DOHH2 (cell line): ENCODE measurements at regions not wholly inside any gene's neighbourhood (a gene's known extent, or its start where the extent isn't known, plus 50 kb on each side); places are given as distances from the start of the nearest gene placed in this dataset.
"Not testable (repeated sequence)": the region's sequence is repeated elsewhere in the genome, so short reads cannot be mapped to it uniquely, and the experiment has no call there.

ENCODE experiments used
- H3F3A ChIP-seq: fragments of 200-600 bp; sonication (generic), shearing (Covaris generic); 2 replicates; pipeline ENCODE4 v1.6.0; 2016; ENCODE audit warnings: antibody characterized with exemption, mild to moderate bottlenecking; ENCODE audit not compliant: control insufficient read depth, insufficient read depth
- H3K27ac ChIP-seq: fragments of 200-600 bp; sonication (generic); 2 replicates; pipeline ENCODE4 v1.5.1; 2014; ENCODE audit warnings: low read depth, mild to moderate bottlenecking, low read length, moderate library complexity
- H3K27me3 ChIP-seq: fragments of 200-600 bp; sonication (generic); 2 replicates; pipeline ENCODE4 v1.6.1; 2014; ENCODE audit warnings: mild to moderate bottlenecking, low read length, mixed read lengths; ENCODE audit not compliant: control insufficient read depth
- H3K36me3 ChIP-seq: fragments of 200-600 bp; sonication (generic); 2 replicates; pipeline ENCODE4 v1.6.1; 2014; ENCODE audit warnings: mild to moderate bottlenecking, low read length, moderate library complexity, mixed read lengths; ENCODE audit not compliant: control insufficient read depth
- H3K4me1 ChIP-seq: fragments of 200-600 bp; sonication (generic); 2 replicates; pipeline ENCODE4 v1.6.1; 2014; ENCODE audit warnings: mild to moderate bottlenecking, low read length, mixed read lengths; ENCODE audit not compliant: control insufficient read depth
- H3K4me2 ChIP-seq: fragments of 200-600 bp; sonication (generic); 2 replicates; pipeline ENCODE4 v1.6.0; 2014; ENCODE audit warnings: mild to moderate bottlenecking, low read length, moderate library complexity
- H3K4me3 ChIP-seq: fragments of 200-600 bp; sonication (generic); 2 replicates; pipeline ENCODE4 v1.5.1; 2014; ENCODE audit warnings: mild to moderate bottlenecking, low read length, mixed read lengths
- H3K79me2 ChIP-seq: fragments of 200-600 bp; sonication (generic); 2 replicates; pipeline ENCODE4 v1.6.1; 2014; ENCODE audit warnings: mild to moderate bottlenecking, low read length, mixed read lengths; ENCODE audit not compliant: control insufficient read depth
- H3K9me2 ChIP-seq: fragments of 200-600 bp; sonication (generic); replicated peaks from 2 replicates; pipeline ENCODE4 v1.6.1; 2014; ENCODE audit warnings: mild to moderate bottlenecking, low read length, mixed read lengths; ENCODE audit not compliant: control insufficient read depth
- H3K9me3 ChIP-seq: fragments of 200-600 bp; sonication (generic); 2 replicates; pipeline ENCODE4 v1.6.1; 2014; ENCODE audit warnings: antibody characterized with exemption, low read length, mixed read lengths; ENCODE audit not compliant: control insufficient read depth, insufficient read depth
- H4K20me1 ChIP-seq: fragments of 200-600 bp; sonication (generic); 2 replicates; pipeline ENCODE4 v1.6.0; 2014; ENCODE audit warnings: low read depth, mild to moderate bottlenecking, antibody characterized with exemption, low read length, moderate library complexity; ENCODE audit not compliant: control insufficient read depth, insufficient read depth
- CTCF ChIP-seq: fragments of 200-600 bp; sonication (generic); IDR thresholded peaks from one replicate; pipeline ENCODE4 v1.5.1; 2014; ENCODE audit warnings: antibody characterized with exemption, mild to moderate bottlenecking, low read depth, low read length; ENCODE audit not compliant: poor library complexity, severe bottlenecking
- EZH2phosphoT487 ChIP-seq: fragments of 200-600 bp; sonication (generic); IDR thresholded peaks from 2 replicates; pipeline ENCODE4 v1.6.1; 2017; ENCODE audit warnings: borderline replicate concordance, mild to moderate bottlenecking, antibody characterized with exemption, low read length, moderate library complexity, mixed read lengths

- H3K4me2 ChIP-seq, H3K9me3 ChIP-seq, H3K36me3 ChIP-seq, H3F3A ChIP-seq, H4K20me1 ChIP-seq, H3K79me2 ChIP-seq, H3K27me3 ChIP-seq, H3K9me2 ChIP-seq, H3K27ac ChIP-seq, H3K4me1 ChIP-seq, H3K4me3 ChIP-seq: not testable (repeated sequence)
Measured at GRCh38 chrX:63160994-63161393, 190.1 kb downstream of the SPIN4 start.

DNA sequence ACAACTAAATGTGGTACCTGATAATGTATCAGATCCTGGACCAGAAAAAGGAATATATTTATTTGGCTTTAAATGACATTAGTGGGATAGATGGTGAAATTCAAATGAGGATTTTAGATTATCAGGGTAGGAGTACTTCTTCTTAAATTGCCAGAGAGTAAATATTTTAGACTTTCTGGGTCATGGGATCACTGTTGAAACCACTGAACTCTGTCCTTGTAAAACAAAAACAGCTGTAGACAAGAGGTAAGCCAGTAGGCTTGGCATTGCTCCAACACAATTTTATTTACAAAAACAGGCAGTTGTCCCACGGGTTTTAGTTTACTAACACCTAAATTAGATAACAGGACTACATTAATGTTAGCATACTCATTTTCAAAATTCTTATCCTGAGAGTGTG is 190.8 kb downstream of the SPIN4 start:
- not testable (repeated sequence) for H3K79me2 ChIP-seq, H3K9me3 ChIP-seq, H3K4me1 ChIP-seq, H3F3A ChIP-seq, H3K36me3 ChIP-seq, H3K4me3 ChIP-seq, H4K20me1 ChIP-seq, H3K27ac ChIP-seq, H3K9me2 ChIP-seq, H3K4me2 ChIP-seq, H3K27me3 ChIP-seq

- not testable (repeated sequence) for H3K36me3 ChIP-seq, H3K79me2 ChIP-seq, H3K4me3 ChIP-seq, H3F3A ChIP-seq, H3K27me3 ChIP-seq, H4K20me1 ChIP-seq, H3K4me2 ChIP-seq, H3K27ac ChIP-seq, H3K4me1 ChIP-seq, H3K9me2 ChIP-seq, H3K9me3 ChIP-seq
Measured at GRCh38 chrX:63145526-63145925, 205.6 kb downstream of the SPIN4 start.

GRCh38 chrX:63142588-63142987 is 208.5 kb downstream of the SPIN4 start:
- not testable (repeated sequence) for H3K27ac ChIP-seq, H3K4me3 ChIP-seq, H3K4me2 ChIP-seq, H3F3A ChIP-seq, H3K4me1 ChIP-seq, H3K36me3 ChIP-seq, H3K27me3 ChIP-seq, H3K9me2 ChIP-seq, H3K9me3 ChIP-seq, H4K20me1 ChIP-seq, H3K79me2 ChIP-seq

DNA sequence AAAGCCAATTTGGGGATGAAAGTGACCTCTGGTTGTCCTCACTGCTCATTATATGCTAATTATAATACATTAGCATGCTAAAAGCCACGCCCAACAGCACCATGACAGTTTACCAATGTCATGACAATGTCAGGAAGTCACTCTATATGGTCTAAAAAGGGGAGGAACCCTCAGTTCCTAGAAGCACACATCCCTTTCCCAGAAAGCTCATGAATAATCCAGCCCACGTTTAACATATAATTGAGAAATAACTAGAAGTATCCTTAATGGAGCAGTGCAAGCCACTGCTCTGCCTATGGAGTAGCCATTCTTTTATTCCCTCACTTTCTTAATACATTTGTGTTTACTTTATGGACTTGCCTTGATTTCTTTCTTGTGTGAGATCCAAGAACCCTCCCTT is 215.3 kb downstream of the SPIN4 start:
- H3K4me2 ChIP-seq, H3K4me1 ChIP-seq, H3F3A ChIP-seq, H4K20me1 ChIP-seq, H3K27ac ChIP-seq, H3K79me2 ChIP-seq, H3K36me3 ChIP-seq, H3K9me2 ChIP-seq, H3K4me3 ChIP-seq, H3K9me3 ChIP-seq, H3K27me3 ChIP-seq: not testable (repeated sequence)

DNA sequence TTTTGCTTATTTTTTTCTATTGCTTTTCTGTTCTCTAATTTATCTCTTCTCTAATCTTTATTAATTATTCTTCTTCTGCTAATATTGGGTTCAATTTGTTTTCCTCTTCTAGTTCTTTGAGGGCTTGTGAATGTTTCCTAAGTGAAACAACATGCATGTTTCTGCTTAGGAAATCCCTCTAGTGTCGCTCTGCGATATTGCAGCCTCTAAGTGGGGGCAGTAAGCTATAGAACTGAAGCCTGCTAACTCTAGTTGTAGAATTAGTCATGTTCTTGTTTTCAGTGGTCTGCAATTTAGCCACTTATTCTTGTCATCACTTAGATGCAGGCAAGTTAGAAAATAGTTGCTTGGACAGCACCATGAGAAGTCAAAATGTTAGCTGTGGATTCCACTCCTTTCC is 222.6 kb downstream of the SPIN4 start:
- Histone ChIP-seq H3K27ac (no peak overlapping the region), H3K9me3 (no peaks in the 10 kb centered on the region), H4K20me1 (no peaks in the 10 kb centered on the region), H3K4me2 (no peak overlapping the region), H3F3A (no peaks in the 10 kb centered on the region), H3K27me3 (no peaks in the 10 kb centered on the region), H3K4me3 (no peak overlapping the region), H3K36me3 (no peaks in the 10 kb centered on the region), H3K4me1 (no peaks in the 10 kb centered on the region), H3K9me2 (no peaks in the 10 kb centered on the region), H3K79me2 (no peaks in the 10 kb centered on the region)
- TF ChIP-seq EZH2phosphoT487 (no peak), CTCF (peak; percentile 43)
